Mucosa of descending colon (tissue), 3 donors: ENCODE measurements at regions not wholly inside any gene's neighbourhood (a gene's known extent, or its start where the extent isn't known, plus 50 kb on each side); places are given as distances from the start of the nearest gene placed in this dataset.

ENCODE experiments used
- ATAC-seq: fragments of 200-7000 bp; cut with Tn5 transposase; one replicate; pipeline ENCODE4 v1.9.1; 2020; ENCODE audit warnings: mild to moderate bottlenecking, moderate library complexity
- DNase-seq, 3 donors: peaks; one replicate each; pipeline ENCODE4 v3.0.0-alpha.2; 2020
- H3K36me3 ChIP-seq: fragments of 200-600 bp; one replicate; pipeline ENCODE4 v1.8.0; 2021; ENCODE audit warnings: low read depth, mild to moderate bottlenecking
- H3K4me1 ChIP-seq: fragments of 200-600 bp; one replicate; pipeline ENCODE4 v1.8.0; 2021; ENCODE audit warnings: low read depth, mild to moderate bottlenecking
- H3K4me3 ChIP-seq: fragments of 200-600 bp; one replicate; pipeline ENCODE4 v1.8.0; 2021; ENCODE audit warnings: mild to moderate bottlenecking
- H3K9me3 ChIP-seq: fragments of 200-600 bp; one replicate; pipeline ENCODE4 v1.8.0; 2021; ENCODE audit warnings: mild to moderate bottlenecking
- CTCF ChIP-seq: fragments of 200-600 bp; IDR thresholded peaks from one replicate; pipeline ENCODE4 v1.8.0; 2022; ENCODE audit warnings: antibody characterized with exemption, mild to moderate bottlenecking
- intact Hi-C, 2 donors: fragments of 100-400 bp; cut with DNase I in 1 of 2; cut with micrococcal nuclease in 1 of 2; formaldehyde crosslinking; loops; one replicate each; pipeline versions ENCODE4 v1.11.0 to v1.11.1; 2022; cut with DNase I, micrococcal nuclease
- donor health status: DM: no; HTN: no; CAD: no; lungs with moderate emphysema.
- donor health status: DM: no; HTN: no; CAD: no.
- donor health status: DM: no; HTN: yes; CAD: no.

GRCh38 chr2:6459138-6459537 lies 406.6 kb downstream of the CMPK2 start:
- no peaks in the 10 kb centered on the region for H3K9me3 ChIP-seq
- no peak for DNase-seq
- no peak for ATAC-seq
- intact Hi-C loops = no loop called here
- no peak overlapping the region for H3K4me3 ChIP-seq
- TF ChIP-seq CTCF = no peak
- no peaks in the 10 kb centered on the region for H3K4me1 ChIP-seq
- no peaks in the 10 kb centered on the region for H3K36me3 ChIP-seq

- intact Hi-C loops = no loop called here
- no peak overlapping the region for H3K4me3 ChIP-seq
Observed at GRCh38 chr2:6470518-6470917, 395.2 kb downstream of the CMPK2 start.

GRCh38 chr2:6471419-6471818 lies 394.3 kb downstream of the CMPK2 start:
- Histone ChIP-seq H3K4me3 (no peak overlapping the region), H3K36me3 (no peaks in the 10 kb centered on the region), H3K9me3 (no peaks in the 10 kb centered on the region), H3K4me1 (no peaks in the 10 kb centered on the region)
- DNase-seq (no peak), ATAC-seq (no peak)
- TF ChIP-seq CTCF = no peak
- intact Hi-C loops = no loop called here

More at GRCh38 chr2:6470518-6470917, 395.2 kb downstream of the CMPK2 start:
- no peaks in the 10 kb centered on the region for H3K9me3 ChIP-seq
- H3K36me3 ChIP-seq = no peaks in the 10 kb centered on the region
- no peak for TF ChIP-seq CTCF
- DNase-seq = no peak
- ATAC-seq = no peak
- H3K4me1 ChIP-seq = no peaks in the 10 kb centered on the region

DNA sequence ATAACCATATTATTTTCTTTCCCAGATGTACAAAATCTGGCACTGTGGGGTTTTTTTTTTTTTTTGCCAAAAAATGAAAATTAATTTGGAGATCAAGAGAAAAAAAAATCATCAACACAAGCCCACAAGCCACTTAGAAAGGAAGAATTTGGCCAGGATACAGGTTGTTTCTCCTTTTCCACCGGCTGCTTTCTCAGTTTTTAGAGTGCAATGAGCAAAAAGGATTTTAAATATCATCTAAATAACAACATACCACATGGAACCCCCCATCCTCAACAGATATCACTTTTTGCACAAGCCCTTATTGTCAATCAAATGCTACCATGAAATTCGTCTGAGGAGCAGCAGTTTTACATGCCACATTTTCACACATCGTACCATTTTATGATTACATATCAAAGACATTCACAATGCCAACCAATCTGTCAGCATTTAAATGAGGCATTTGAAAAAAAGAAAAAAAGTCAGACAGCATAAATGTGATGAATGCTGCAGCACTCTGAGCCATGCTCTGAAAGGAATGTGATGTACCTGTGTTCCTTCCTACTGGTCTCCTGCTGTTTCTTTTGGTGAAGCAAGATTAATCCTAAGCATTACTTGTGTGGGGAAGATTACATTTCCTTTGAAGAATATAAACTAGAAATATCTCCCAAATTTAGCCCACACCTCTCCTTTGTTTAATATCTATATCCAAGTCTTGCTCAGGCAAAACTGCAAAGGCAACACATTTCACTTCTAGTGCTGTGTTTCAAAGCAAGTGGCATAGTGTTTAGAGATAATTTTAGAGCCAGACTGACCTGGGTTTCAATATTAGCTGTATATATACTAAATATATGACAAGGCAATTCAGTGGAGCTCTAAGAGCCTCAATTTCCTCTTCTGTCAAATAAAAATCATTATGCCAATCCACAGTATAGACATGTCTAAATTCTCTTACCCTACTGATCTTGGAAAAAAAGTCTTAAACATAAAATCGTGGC lies 391.3 kb downstream of the CMPK2 start:
- intact Hi-C loops = no loop called here
- H3K9me3 ChIP-seq = no peaks in the 10 kb centered on the region
- ATAC-seq (no peak), DNase-seq (no peak)
- no peak overlapping the region for H3K4me3 ChIP-seq
- H3K36me3 ChIP-seq = no peaks in the 10 kb centered on the region
- H3K4me1 ChIP-seq = no peaks in the 10 kb centered on the region
- no peak for TF ChIP-seq CTCF

- Histone ChIP-seq H3K4me1 (no peaks in the 10 kb centered on the region), H3K4me3 (no peak overlapping the region), H3K36me3 (no peaks in the 10 kb centered on the region), H3K9me3 (no peaks in the 10 kb centered on the region)
- ATAC-seq (no peak), DNase-seq (no peak)
- intact Hi-C loops = no loop called here
- no peak for TF ChIP-seq CTCF
Observed at GRCh38 chr2:6475155-6475940, 390.4 kb downstream of the CMPK2 start.
